Stimulated activated CD8-positive, alpha-beta memory T cell treated with anti-CD3 and anti-CD28 coated beads, Interleukin-15, amount 100 ng/mL, for 4 hours (primary cell): ENCODE measurements at regions not wholly inside any gene's neighbourhood (a gene's known extent, or its start where the extent isn't known, plus 50 kb on each side); places are given as distances from the start of the nearest gene placed in this dataset.
"Not testable (repeated sequence)": the region's sequence is repeated elsewhere in the genome, so short reads cannot be mapped to it uniquely, and the experiment has no call there.

ENCODE experiments used
- DNase-seq, 2 donors: peaks; one replicate each; pipeline ENCODE4 v3.0.0-alpha.2; 2020; ENCODE audit warnings: low read depth in 2 of 2

GRCh38 chr3:125810010-125810409 is 159.0 kb upstream of the ROPN1B start:
- DNase-seq = not testable (repeated sequence)

DNA sequence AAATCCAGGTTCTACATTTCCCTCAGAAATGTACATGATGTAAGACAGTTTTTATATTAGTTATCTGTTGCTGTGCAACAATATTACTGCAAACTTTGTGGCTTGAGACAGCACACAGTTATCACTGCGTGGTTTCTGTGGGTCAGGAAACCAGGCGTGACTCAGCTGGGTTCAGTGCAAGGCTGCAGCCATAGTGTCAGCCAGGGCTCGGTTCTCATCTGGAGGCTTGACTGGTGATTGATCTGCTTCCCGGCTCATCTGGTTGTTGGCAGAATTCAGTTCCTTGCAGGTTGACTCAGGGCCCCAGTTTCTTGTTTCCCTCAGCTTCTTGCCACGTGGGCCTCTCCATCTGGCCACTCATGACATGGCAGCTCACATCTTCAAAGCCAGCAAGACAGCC is 146.8 kb upstream of the ROPN1B start:
- peak in 1 of 2 donors; percentile 2 for DNase-seq

- DNase-seq = not testable (repeated sequence)
These were observed 137.8 kb upstream of the ROPN1B start for GRCh38 chr3:125831005-125831750.

DNA sequence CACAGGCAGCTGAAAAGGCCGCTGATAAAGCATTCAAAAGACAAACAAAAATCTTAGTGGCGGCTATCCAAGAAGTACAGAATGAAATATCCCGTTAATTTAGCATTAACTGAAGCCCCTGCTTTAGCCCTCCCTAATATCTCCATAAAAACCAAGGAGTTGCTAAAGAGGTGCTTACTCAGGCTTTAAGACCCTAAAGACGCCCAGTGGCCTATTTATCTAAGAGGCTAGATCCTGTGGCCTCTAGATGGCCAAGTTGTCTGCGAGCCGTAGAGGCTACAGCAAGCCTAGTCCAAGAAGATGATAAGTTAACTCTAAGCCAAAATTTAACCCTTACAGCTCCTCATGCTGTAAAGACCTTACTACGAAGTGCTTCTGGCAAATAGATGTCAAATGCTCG is 133.4 kb upstream of the ROPN1B start:
- not testable (repeated sequence) for DNase-seq

DNA sequence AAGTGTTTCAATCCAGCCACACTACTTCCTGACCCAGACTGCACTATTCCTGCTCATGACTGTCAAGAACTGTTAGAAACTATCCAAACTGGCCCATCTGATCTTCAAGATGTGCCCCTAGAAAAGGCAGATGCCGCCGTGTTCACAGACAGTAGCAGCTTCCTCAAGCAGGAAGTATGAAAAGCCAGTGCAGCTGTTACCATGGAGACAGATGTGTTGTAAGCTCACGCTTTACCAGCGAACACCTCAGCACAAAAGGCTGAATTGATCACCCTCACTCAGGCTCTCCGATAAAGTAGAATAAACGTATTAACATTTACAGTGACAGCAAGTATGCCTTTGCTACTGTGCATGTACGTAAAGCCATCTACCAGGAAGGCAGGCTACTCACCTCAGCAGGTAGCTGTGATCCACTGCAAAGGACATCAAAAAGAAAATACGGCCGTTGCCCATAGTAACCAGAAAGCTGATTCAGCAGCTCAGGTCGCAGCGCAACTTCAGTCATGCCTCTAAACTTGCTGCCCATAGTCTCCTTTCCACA is 132.9 kb upstream of the ROPN1B start:
- DNase-seq = not testable (repeated sequence)

GRCh38 chr3:125836786-125837185 is 132.2 kb upstream of the ROPN1B start:
- DNase-seq = not testable (repeated sequence)

- DNase-seq = not testable (repeated sequence)
These were observed 130.1 kb upstream of the ROPN1B start for GRCh38 chr3:125838857-125839256.

DNA sequence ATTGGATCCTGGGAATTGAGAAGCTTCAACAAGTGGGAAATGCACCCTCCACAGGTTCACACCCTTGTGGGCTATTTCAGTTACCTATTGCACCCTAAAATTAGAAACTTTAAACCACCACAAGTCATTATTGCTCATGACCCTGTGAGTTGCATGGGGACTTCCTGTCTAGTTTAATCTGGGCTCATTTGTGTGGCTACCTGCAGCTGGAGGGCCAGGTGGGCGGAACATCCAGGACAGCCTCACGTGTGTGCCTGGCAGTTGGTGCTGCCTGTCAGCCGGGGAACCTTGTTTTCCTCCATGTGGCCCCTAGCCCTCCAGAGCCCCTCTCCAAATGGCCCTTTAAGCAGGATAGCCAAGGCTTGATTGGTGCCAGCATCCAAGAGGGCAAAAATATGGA is 128.5 kb upstream of the ROPN1B start:
- DNase-seq = not testable (repeated sequence)

DNA sequence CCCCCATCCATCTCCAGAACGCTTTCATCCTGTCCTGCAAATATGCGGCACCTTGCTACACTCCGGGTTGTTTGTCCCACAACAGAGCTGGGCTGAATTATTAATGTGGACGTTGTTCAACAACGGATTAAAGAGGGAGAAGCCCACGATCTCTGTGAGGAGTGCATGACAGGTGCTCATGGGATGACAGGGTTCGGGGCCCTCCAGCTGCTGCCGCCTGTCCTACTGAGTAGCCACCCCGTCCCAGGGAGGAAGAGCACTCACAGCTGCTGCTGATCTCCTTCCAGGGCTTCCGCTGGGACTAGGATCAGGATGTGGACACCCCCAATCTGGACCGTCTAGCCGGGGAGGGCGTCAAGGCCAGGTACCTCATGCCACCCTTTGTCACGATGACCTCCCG is 121.0 kb upstream of the ROPN1B start:
- DNase-seq = not testable (repeated sequence)

GRCh38 chr3:125855006-125855405 is 114.0 kb upstream of the ROPN1B start:
- DNase-seq = not testable (repeated sequence)

DNA sequence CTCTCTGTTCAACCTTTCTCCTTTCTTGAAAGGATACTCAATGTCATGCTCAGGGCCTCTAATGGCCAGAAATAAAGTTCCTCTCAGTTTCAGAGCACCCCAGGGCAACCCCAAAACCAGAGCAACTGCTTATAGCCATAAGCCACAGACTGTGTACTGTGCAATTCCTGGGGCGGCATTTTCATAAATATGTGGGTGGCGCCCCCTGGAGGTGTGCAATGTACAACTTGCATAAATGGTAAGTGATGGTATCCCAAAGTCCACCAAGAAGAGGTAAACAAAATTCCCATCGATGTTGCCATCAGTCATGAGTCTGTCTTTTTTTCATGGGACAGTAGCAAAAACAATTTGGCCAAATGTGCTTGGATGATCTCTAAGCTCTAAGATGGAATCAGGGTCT is 108.4 kb upstream of the ROPN1B start:
- DNase-seq = not testable (repeated sequence)

DNA sequence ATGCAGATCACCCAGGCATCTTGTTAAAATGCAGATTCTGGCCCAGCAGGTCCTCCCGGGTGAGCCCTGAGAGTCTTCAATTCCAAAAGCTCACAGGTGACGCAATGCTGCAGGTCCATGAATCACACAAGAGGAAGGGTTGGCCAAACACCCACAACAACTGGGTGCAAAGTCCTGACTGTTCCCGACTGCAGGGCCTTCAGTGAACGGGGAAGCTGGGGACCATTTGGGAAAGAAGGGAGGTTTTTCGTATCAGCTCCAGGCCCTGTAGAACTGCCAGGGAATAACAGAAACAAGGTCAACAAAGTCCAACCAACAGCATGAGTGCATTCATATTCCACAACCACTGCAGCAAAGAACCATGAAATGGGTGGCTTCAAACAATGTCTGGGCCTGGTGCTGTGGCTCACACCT is 106.1 kb upstream of the ROPN1B start:
- DNase-seq = not testable (repeated sequence)

GRCh38 chr3:125864532-125864931 is 104.4 kb upstream of the ROPN1B start:
- DNase-seq = not testable (repeated sequence)

GRCh38 chr3:125886006-125886405 is 83.0 kb upstream of the ROPN1B start:
- not testable (repeated sequence) for DNase-seq

DNA sequence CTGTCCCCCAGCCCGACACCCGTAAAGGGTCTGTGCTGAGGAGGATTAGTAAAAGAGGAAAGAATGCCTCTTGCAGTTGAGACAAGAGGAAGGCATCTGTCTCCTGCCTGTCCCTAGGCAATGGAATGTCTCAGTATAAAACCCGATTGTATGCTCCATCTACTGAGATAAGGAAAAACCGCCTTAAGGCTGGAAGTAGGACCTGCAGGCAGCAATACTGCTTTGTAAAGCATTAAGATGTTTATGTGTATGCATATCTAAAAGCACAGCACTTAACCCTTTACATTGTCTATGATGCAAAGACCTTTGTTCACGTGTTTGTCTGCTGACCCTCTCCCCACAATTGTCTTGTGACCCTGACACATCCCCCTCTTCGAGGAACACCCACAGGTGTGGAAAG is 69.8 kb upstream of the ROPN1B start:
- not testable (repeated sequence) for DNase-seq

DNA sequence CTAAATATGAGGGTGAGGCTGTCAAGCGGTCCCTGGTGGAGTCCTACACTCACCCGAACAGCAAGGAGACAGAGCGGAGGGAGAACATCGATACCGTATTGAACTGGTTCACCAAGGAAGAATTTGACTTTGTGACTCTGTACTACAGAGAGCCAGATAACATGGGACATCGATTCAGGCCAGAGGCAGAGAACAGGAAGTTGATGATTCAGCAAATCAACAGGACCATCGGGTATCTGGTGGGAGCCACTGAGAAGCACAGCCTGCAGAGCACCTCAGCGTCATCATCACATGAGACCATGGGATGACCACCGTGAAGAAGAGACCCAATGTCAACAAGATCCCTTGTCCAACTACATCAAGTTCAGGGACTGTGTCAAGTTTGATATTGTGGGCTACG is 67.5 kb upstream of the ROPN1B start:
- not testable (repeated sequence) for DNase-seq

- DNase-seq = not testable (repeated sequence)
These were observed 65.1 kb upstream of the ROPN1B start for GRCh38 chr3:125903780-125904455.

GRCh38 chr3:125907279-125907678 is 61.7 kb upstream of the ROPN1B start:
- not testable (repeated sequence) for DNase-seq

- not testable (repeated sequence) for DNase-seq
These were observed 58.1 kb upstream of the ROPN1B start for GRCh38 chr3:125910851-125911250.

DNA sequence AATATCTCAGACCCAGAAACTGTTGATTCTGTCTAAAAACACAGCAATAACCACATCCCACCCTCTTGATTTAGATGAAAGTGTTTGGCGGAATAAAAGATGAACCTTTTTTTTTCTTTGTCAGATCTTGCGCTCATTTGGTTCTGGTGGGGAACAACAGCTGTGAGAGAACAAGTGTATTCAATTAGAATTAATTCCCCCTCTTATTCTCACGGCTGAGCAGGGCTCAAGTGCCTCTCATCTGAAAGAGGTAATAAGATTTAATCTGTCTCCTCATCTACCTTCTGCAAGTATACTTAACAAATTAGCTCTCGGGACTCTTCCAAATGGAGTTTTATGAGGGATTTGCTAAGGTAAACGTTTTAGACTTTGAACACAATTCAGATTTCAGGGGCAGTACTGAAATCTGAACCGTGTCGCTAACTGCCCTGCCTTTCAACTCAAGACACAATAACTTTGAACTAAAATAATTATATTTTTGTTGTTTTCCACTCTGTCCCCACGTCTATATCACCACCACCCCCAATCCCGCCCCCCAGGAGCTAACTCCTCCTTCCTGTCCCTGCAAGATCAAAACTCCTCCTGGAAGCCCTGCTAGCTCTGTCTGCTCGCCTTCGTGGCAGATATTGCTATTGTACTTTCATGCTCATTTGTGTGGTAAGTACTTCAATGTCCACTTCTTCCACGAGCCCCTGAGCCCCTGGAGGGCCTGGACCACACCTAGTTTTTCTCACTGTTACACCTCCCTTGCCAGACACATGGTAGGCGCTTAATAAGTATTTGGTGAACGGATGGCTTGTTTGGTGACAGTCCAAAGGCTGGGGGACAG is 54.2 kb upstream of the ROPN1B start:
- DNase-seq = not testable (repeated sequence)

DNA sequence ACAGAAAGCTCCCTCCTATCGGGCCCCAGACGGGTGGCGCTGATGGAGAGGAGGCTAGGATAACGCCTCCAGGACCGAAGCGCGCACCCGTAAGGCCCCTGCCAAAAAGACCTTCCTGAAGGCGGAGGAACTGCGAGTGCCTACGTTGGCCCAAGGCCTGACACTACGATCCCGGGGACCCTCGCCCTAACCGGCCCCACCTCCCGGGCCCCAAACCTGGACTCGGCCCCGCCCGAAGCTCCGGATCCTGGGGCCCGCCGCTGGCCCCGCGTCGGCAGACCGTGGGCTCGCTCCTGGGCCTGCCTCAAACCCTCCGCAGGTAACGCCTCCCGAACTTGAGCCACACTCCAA is 53.6 kb upstream of the ROPN1B start:
- DNase-seq = not testable (repeated sequence)

DNA sequence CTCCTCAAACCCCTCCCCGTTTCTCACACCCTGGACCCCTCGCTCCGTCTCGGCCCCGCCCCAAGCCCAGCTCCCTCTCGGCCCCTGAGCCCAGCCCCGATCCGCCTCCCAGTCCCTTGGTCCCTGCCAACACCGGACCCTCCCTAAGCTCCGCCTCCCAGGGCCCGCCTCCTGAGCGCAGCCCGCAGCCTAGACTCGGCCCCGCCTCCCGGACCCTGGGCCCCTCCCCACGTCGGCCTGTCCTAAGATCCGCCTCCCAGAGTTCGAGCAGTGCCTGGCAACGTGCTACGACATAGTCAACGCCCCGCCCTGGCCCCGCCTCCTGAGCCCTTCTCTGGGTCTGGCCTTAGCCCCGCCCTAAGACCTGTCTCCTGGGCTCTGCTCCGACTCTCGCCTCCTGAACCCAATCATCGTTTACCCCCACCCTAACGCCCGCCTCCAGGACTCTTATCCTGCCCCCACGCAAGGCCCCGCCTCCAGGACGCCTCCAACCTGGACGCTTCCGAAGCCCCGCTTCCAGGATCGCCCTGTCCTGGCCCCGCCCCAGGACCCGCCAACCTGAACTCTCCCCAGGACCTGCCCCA is 53.1 kb upstream of the ROPN1B start:
- DNase-seq = peak; percentile 98 to 99
